Activated CD4-positive, alpha-beta T cell treated with anti-CD3 and anti-CD28 coated beads, Interleukin-2, amount 10 ng/mL, durations not matched to agents 7 days and 5 days (primary cell): ENCODE measurements at regions not wholly inside any gene's neighbourhood (a gene's known extent, or its start where the extent isn't known, plus 50 kb on each side); places are given as distances from the start of the nearest gene placed in this dataset.
"Not testable (repeated sequence)": the region's sequence is repeated elsewhere in the genome, so short reads cannot be mapped to it uniquely, and the experiment has no call there.

Experiments used
- CTCF ChIA-PET: fragments of 350-600 bp; sonication (Branson Sonifier 250); formaldehyde crosslinking; loops from one replicate; lab custom pipeline; 2021; ENCODE audit warnings: antibody characterized with exemption; lab: Charles Lee
- POLR2A ChIA-PET: fragments of 350-600 bp; sonication (Branson Sonifier 250); formaldehyde crosslinking; loops from one replicate; lab custom pipeline; 2021; ENCODE audit warnings: antibody characterized with exemption; lab: Charles Lee
- DNase-seq: peaks from one replicate; pipeline ENCODE4 v3.0.0-alpha.2; 2020
- H3K27ac Mint-ChIP-seq: one replicate; pipeline ENCODE4 v1.8.0; 2021; ENCODE audit warnings: mild to moderate bottlenecking, moderate library complexity, mixed read lengths
- H3K27me3 Mint-ChIP-seq: one replicate; pipeline ENCODE4 v1.8.0; 2021; ENCODE audit warnings: mixed read lengths
- H3K36me3 Mint-ChIP-seq: one replicate; pipeline ENCODE4 v1.8.0; 2021; ENCODE audit warnings: low read depth, mixed read lengths
- H3K4me1 Mint-ChIP-seq: one replicate; pipeline ENCODE4 v1.8.0; 2021; ENCODE audit warnings: mixed read lengths
- H3K4me3 Mint-ChIP-seq: one replicate; pipeline ENCODE4 v1.8.0; 2021; ENCODE audit warnings: mild to moderate bottlenecking, moderate library complexity, mixed read lengths
- H3K9me3 Mint-ChIP-seq: one replicate; pipeline ENCODE4 v1.8.0; 2021; ENCODE audit warnings: mixed read lengths

- Mint-ChIP-seq H3K36me3 (no peaks in the 10 kb centered on the region), H3K27ac (no peak overlapping the region), H3K4me3 (no peak overlapping the region), H3K4me1 (no peaks in the 10 kb centered on the region), H3K9me3 (no peaks in the 10 kb centered on the region), H3K27me3 (peaks cover 4% of the 10 kb centered on the region)
- DNase-seq: no peak
- POLR2A ChIA-PET: no interaction called here
- CTCF ChIA-PET: interaction anchor here (0.6 kb wide), 1 partner anchor 33 kb away, joined by 4 read pairs; no protein-coding TSS in a partner anchor
Measured at GRCh38 chr12:31220061-31220460, 105.9 kb downstream of the SINHCAF start.

DNA sequence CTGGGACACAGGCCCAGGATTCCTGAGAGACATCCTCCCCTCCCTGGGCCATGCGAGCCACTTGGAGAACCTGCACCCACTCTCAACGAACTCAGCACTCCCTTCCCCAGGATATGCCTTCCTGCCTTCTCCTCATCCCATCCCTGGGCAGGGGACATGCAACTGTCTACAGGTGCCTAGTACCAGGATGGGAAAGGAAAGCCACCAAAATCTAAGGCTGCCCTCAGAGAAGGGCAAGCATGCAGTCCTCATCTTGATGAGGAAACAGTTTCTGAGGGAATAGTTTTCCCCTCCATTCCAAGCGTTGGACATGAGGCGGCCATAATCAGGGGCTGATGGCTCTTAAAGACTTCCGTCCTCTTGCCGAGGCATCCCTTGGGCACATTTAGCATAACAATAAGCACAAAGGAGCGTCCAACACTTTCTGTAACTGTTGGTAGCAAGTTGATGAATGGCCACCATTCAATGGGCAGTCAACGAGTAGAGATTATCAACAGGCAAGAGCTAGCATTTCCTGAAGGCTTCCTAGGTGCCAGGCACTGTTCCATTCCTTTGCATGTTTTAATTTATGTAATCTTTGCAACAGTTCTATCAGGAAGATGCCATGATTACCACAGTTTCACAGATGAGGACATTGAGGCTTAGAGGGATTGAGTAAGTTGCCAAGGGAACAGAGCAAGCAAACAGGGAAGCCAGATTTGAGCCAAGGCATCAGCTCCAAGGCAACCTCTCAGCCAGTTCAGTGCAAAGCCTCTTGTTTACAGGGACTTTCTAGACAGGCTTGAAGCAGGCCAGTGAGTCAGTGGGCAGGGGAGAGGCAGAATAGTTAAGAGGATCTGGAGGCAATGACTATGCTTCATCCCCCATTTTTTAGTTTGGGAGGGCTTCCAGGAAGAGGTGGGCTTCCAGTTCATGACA, 105.1 kb downstream of the SINHCAF start:
- POLR2A ChIA-PET: no interaction called here
- CTCF ChIA-PET: interaction anchor here (0.6 kb wide), 1 partner anchor 32 kb away, joined by 4 read pairs; no protein-coding TSS in a partner anchor

DNA sequence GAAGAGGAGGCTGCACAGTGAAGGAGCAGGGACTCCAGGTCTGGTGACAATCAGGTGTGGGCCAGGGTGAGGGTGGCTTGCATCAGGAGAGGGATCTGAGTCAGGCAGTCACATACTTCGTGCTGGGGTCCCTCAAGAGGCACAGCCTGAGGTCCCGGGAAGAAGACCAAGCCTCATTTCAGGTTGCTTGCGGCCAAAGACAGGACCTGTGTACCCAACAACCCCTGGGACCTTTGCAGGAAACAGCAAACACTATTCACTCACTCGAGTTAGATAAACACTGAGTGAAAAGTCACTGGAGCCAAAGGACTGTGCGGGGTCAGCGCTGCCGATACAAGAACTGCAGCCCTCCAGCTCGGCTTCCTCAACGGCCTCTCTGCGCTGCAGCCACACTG, 104.4 kb downstream of the SINHCAF start:
- H3K27ac Mint-ChIP-seq: no peak overlapping the region
- CTCF ChIA-PET: no interaction called here

More for the DNA sequence above, 105.1 kb downstream of the SINHCAF start:
- Mint-ChIP-seq H3K27me3 (peaks cover 4% of the 10 kb centered on the region), H3K27ac (no peak overlapping the region), H3K9me3 (no peaks in the 10 kb centered on the region), H3K4me1 (no peaks in the 10 kb centered on the region), H3K36me3 (no peaks in the 10 kb centered on the region), H3K4me3 (no peak overlapping the region)
- DNase-seq: no peak

GRCh38 chr12:31222620-31223222, 103.2 kb downstream of the SINHCAF start:
- Mint-ChIP-seq H3K4me1 (no peaks in the 10 kb centered on the region), H3K36me3 (no peaks in the 10 kb centered on the region), H3K9me3 (no peaks in the 10 kb centered on the region), H3K4me3 (no peak overlapping the region), H3K27me3 (no peaks in the 10 kb centered on the region), H3K27ac (no peak overlapping the region)
- DNase-seq: no peak
- ChIA-PET POLR2A (no interaction called here), CTCF (interaction anchor here (0.6 to 1.3 kb wide), 2 partner anchors 9 to 49 kb away, joined by 3 read pairs; no protein-coding TSS in a partner anchor)

More for the DNA sequence above, 104.4 kb downstream of the SINHCAF start:
- POLR2A ChIA-PET: no interaction called here
- H3K4me1 Mint-ChIP-seq: no peaks in the 10 kb centered on the region
- H3K9me3 Mint-ChIP-seq: no peaks in the 10 kb centered on the region
- no peak overlapping the region for H3K4me3 Mint-ChIP-seq
- no peaks in the 10 kb centered on the region for H3K36me3 Mint-ChIP-seq
- DNase-seq: no peak
- H3K27me3 Mint-ChIP-seq: peaks cover under 1% of the 10 kb centered on the region

DNA sequence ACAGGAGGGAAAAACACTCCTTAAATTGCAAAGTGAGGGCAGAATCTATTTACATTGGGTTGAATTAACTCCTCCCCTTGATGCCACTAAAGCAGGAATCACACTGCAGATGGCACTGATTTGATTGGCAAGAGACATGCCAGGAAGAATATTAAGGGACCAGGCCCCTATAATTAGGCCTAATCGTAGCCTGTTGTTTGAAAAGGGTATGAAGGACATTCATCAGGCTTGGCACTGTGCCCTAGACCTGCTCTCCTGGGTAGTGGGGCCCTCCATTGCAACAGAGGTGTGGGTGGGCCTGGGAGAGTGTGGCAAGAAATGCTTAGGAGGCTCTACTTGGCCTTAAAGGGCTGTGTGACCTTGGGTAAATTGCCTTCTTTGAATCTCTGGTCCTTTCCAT, 102.3 kb downstream of the SINHCAF start:
- DNase-seq, H3K36me3 Mint-ChIP-seq, H3K9me3 Mint-ChIP-seq, POLR2A ChIA-PET, H3K27me3 Mint-ChIP-seq, H3K27ac Mint-ChIP-seq, H3K4me1 Mint-ChIP-seq, H3K4me3 Mint-ChIP-seq: not testable (repeated sequence)
- CTCF ChIA-PET: interaction anchor here (1.3 kb wide), 1 partner anchor 48 kb away, joined by 3 read pairs; no protein-coding TSS in a partner anchor

DNA sequence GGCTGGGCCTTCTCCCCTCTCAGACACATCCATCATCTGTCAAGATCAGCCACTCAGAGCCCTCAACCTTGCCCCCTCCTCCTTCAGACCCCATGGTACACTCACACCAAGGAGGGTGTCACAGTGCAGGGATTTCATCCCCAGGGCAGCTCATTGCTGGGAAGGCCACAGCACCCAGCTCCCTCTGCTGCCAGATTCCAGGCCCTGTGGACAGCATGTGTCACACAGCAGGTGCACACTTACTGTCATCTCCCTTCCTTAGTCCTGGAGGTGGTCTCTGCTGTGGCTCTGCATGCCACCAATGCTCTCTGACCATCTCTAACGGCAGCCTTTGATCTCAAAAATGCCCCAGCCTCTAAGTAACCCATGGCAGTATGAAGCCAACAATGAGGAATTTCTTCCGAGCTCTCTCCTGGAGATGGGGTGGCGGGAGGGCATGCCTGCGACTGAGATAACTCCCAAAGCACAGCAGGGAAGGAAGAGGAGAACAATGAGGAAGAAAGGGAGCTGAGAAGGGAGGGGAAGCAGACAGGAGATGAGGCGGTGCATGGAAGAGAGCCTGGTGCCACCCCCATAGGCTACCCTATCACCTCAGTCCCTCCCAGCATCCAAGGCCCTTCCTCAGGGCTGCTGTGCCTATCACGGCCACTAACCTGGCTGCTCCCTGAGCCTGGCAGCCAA, 101.0 kb downstream of the SINHCAF start:
- CTCF ChIA-PET: no interaction called here
- H3K4me1 Mint-ChIP-seq: no peaks in the 10 kb centered on the region
- DNase-seq: no peak
- POLR2A ChIA-PET: no interaction called here
- no peaks in the 10 kb centered on the region for H3K36me3 Mint-ChIP-seq
- no peak overlapping the region for H3K27ac Mint-ChIP-seq
- no peaks in the 10 kb centered on the region for H3K9me3 Mint-ChIP-seq
- no peak overlapping the region for H3K4me3 Mint-ChIP-seq
- no peaks in the 10 kb centered on the region for H3K27me3 Mint-ChIP-seq

DNA sequence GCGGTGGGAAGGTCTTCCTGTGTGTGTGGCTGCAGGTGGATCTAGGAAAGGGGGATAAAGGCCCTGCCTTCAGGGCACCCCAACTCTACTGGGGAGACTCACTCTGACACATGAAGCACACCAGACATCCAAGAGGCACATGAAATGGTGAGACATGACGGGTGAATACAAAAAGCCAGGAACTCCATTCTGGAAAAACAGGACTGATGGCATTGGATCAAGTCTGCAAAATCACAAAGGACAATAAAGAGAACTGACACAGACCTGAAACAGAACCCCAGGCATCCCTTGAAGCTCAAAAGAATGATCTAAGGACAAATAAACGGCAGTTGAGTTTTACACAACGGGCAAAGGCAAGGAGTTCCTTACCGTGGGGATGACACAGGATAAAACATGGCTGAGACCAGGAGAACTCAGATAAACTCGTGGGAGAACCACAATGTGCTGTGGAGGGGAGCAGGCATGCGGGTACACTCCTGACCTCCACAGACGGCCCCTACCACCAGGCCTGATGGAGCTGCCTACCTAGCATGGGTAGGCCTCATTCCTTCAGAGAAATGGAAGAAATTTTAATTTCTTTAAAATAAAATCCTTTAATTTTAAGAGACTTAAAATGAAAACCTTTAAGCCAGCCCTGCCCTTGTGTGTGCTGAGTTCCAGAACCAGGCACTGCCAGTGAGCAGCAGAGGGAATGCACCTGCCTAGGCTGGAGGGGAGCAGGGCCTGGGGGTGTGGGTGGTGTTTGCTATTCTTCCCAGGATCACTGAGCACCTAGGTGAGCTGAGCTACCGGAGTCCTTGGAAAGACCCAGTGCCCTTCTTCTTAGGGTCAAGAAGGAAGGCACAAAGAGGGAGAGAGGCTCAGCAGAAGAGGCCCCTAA, 100.1 kb downstream of the SINHCAF start:
- POLR2A ChIA-PET: no interaction called here
- Mint-ChIP-seq H3K36me3 (no peaks in the 10 kb centered on the region), H3K27ac (no peak overlapping the region), H3K4me1 (no peaks in the 10 kb centered on the region), H3K9me3 (no peaks in the 10 kb centered on the region), H3K27me3 (no peaks in the 10 kb centered on the region), H3K4me3 (no peak overlapping the region)
- DNase-seq: no peak
- CTCF ChIA-PET: no interaction called here

GRCh38 chr12:31226639-31227038, 99.3 kb downstream of the SINHCAF start:
- DNase-seq: no peak
- H3K9me3 Mint-ChIP-seq: no peaks in the 10 kb centered on the region
- H3K27me3 Mint-ChIP-seq: no peaks in the 10 kb centered on the region
- H3K36me3 Mint-ChIP-seq: no peaks in the 10 kb centered on the region
- no peak overlapping the region for H3K27ac Mint-ChIP-seq
- H3K4me3 Mint-ChIP-seq: no peak overlapping the region
- ChIA-PET CTCF (no interaction called here), POLR2A (no interaction called here)
- H3K4me1 Mint-ChIP-seq: no peaks in the 10 kb centered on the region

DNA sequence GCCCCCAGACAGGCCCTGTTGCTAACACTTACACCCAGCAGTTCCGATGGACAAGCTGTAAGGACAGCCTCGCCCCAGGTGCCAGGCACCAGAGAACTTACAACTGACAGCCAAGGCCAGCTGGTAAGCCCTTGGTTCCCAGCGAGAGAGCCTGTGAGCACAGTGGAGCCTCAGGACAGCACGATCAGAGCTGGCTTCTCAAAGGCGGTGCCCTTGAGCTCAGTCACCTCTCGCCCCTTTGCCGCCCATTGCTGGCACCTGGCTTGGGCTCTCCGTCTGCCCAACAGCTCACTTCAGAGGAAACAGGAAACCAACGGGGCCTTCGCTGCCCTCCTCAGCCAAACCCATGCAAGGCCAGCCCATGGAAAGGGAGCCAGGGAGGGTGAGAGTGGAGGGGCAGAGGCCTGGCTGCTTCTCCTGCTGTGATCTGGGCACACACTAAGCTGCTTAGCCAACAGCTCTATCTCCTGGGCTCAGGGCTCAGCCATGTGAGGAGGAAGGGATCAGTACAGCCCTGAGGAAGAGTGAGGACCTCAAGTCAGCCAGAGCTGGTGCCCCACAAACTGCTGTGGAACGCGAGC, 98.5 kb downstream of the SINHCAF start:
- Mint-ChIP-seq H3K27ac (no peak overlapping the region), H3K27me3 (no peaks in the 10 kb centered on the region), H3K36me3 (no peaks in the 10 kb centered on the region), H3K9me3 (no peaks in the 10 kb centered on the region), H3K4me1 (no peaks in the 10 kb centered on the region), H3K4me3 (no peak overlapping the region)
- DNase-seq: no peak
- ChIA-PET CTCF (interaction anchor here (0.5 to 2.1 kb wide), 3 partner anchors 11 to 187 kb away, joined by 3 to 4 read pairs (median 3); no protein-coding TSS in a partner anchor), POLR2A (no interaction called here)

DNA sequence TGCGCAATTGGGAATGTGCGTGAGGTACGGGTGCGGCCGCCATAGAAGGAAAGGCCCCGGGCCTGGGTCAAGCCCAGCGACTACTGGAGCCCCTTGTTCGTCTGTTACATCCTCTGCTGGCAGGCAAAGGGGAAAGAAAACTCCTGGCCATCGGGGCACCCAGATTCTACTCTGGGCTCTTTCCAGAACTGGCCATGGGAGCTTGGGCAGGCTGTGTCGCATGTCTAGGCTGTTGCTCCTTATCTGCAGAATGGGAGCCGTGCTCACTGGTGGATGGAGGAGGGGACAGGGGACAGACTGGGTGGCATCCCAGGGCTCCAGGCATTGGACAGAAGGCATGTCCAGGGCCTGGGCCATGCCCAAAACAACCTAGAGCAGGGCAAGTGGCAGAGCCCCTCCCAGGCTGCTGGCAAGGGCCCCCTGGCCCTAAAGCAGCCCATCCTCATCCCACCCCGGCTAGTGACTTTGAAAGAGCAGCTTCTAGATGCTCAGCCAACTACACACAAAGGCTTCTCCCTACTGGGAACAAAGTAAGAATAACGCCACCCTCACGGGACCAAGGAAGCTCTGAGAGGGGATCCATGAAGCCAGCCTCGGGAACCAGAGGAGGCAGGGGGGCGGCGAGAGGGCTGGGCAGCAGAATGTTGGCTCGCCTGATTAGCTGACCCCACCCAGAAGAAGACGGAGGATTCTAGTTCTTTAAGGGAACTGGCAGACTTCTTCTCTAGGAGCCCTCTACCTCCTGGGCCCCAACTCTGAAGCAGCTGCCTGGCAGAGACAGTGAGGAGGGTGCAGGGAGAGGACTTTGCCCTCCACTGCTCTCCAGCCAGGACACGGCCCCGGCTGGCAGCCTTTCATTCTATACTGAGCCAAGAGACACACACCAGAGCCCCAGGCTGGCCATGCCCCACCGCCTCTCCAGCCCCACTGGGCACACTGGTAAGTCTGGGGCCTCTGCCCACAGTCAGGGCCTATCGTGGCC, 96.8 kb downstream of the SINHCAF start:
- DNase-seq: no peak
- no peaks in the 10 kb centered on the region for H3K4me1 Mint-ChIP-seq
- POLR2A ChIA-PET: no interaction called here
- no peaks in the 10 kb centered on the region for H3K9me3 Mint-ChIP-seq
- H3K27ac Mint-ChIP-seq: no peak overlapping the region
- no peak overlapping the region for H3K4me3 Mint-ChIP-seq
- H3K27me3 Mint-ChIP-seq: no peaks in the 10 kb centered on the region
- no peaks in the 10 kb centered on the region for H3K36me3 Mint-ChIP-seq
- CTCF ChIA-PET: interaction anchor here (0.6 to 2.1 kb wide), 2 partner anchors 13 to 287 kb away, joined by 4 to 9 read pairs; no protein-coding TSS in a partner anchor

- no peaks in the 10 kb centered on the region for H3K4me1 Mint-ChIP-seq
- CTCF ChIA-PET: no interaction called here
- no peak overlapping the region for H3K4me3 Mint-ChIP-seq
- DNase-seq: no peak
- H3K9me3 Mint-ChIP-seq: no peaks in the 10 kb centered on the region
- no peak overlapping the region for H3K27ac Mint-ChIP-seq
- H3K27me3 Mint-ChIP-seq: peaks cover 2% of the 10 kb centered on the region
- no peaks in the 10 kb centered on the region for H3K36me3 Mint-ChIP-seq
- POLR2A ChIA-PET: no interaction called here
Measured at GRCh38 chr12:31230004-31230403, 95.9 kb downstream of the SINHCAF start.
